SHP77 treated with DMSO at 0.1 percent for 48 hours (cell line): ENCODE measurements at regions not wholly inside any gene's neighbourhood (a gene's known extent, or its start where the extent isn't known, plus 50 kb on each side); places are given as distances from the start of the nearest gene placed in this dataset.

Experiments
- DNase-seq: peaks from one replicate; lab custom pipeline; 2025; lab: John Stamatoyannopoulos, UW

DNA sequence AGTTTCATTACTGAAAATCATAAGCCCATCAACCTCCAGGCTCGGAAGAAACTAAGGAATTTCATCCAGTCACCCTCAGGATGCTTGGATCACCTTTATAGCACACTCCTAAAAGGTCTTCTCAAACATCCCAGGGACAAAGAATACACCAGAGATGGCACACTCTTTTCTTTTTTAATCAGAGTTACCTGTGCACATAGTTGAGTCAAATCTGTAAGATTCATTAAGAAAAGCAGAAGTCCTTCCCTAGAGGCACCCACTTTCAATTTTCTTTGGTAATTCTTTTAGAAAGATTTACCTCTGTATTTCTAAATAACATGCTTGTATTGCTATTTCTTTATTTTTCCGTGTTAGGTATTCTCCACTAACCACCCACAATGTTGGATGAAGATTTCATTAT lies 50.6 kb upstream of the IL6 start:
- no peak for DNase-seq

DNA sequence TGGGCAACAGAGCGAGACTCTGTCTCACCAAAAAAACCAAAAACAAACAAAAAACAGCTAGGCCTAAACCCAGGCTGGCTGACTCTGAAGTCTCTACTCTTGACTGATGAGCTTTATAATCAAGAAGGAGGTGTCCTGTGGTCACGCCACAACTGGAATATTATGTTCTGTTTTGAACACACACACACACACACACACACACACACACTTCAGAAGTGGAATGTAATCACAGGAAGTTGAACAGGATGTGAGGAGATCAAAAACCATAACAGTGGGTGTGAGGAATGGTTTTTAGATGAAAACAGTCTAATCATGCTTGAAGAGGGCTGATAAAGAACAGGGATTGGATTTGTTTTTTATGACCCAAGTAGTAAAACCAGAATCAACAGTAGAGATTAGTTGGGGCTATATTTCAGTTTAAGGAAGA lies 51.1 kb upstream of the IL6 start:
- DNase-seq, result no peak

GRCh38 chr7:22675421-22675820 lies 51.6 kb upstream of the IL6 start:
- DNase-seq, result no peak

DNA sequence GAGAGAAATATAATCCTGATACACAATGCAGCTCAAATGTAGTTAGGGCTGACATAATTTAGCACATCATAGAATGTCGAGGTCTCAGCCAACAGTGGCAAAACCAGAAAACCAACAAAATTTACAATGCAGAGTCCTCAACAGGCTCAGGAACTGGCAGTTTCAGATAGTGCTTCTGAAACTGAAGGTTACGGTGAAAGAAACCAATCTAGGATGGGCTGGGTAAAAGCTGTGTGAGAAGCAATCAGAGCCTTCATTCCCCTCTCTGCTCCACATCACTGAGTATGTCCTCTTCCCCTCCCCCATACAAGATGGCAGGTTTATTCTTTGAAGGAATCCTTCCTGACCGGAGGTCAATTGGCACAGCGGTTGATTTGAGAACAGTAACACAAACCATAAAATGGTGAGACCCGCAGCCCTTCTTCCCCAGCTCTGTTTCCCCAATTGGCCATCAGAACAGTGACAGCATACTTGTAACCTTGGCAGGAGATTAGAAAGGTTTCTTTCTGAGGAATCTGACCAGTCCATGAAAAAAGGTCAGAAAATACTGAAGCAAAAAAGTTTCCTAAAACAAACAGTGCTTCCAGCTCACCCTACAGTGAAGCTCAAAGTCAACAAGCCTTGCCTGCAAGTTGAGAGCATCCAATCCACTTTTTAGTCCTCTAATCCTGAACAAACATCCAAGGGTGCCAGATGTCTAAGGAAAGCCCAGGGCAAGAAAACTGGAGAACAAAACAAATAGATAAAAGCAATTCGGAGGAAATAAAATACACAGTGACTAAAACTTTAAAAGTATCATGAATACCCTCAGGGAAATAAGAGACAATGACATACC lies 53.9 kb upstream of the IL6 start:
- no peak for DNase-seq

DNA sequence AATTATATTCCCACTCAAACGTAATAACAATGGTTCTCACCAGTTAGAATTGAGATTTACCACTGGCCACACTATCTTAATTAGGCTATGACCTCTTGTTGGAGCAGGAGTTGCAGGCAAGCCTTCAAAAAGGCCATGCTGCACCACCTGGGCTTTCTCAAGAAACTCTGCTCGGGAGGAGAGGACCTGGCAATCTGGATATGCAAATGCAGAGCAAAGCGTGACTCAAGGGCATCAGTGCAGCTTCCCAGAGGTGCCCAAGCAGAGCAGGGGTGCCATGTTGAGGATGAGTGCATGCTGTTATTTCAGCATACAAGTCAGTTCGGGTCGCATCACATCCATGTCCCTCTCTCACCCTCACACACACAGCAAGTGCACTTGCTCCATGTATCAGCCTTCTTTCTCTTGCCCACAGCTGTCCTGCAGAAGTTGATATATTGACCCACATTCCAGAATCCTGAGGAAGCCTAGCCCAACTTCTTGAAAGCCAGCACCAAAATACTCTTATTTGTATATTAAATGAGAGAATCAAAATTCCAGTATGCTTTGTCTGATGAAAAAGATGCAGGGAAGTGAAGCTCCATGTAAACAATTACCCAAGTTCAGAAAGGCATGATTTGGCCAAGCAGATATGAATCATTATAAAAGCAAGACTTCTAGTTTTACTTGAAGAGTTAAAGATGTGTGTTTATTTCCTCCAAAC lies 55.7 kb upstream of the IL6 start:
- no peak for DNase-seq

DNA sequence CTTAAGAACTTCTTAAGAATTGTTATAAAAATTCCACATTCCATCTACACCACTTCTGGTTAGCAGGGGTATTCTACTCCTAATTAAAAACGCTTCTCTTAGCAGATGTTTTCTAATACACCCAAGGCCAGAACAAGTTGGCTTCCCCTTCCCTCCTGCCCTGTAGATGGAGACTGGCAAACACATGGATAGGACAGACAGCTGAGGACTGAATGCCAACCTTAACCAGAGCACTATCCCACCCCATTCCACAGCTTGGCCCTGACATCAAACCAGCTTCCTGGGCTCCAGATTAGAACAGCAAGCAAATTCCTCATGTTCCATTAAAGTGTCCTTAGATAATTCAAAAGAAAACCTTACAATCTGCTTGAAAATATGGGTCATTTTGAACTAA lies 56.6 kb upstream of the IL6 start:
- DNase-seq, result no peak

DNA sequence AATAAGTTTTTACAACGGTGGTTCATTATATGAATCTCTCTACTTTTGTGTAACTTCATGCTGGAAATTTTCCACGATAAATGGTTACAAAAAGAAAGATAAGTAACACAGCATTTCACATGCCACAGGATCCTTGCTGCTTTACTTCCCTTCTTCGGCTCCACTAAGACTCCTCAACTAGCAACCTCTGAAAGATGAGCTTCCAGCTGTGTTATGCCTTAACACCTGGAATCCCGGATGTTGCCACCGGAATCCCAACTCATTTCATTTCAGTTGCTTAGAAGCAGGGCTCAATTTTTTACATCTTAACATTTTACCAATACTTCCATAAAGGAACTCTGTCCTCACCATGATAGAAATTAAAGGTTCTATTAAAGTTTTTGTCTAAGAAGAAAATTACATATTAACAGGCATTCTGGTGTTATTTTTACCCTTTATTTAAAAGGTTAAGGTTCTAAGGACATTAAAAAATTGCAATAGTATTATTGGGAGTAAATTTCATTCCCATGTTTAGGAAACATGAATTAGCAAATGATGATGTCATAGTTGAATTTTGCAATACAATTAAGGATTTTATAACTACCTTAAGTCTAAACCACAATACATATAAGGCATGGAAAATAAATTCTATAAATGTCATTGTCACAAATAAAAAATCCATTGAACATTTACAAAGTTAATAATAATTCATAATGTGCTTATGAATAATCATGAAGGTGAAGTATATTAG lies 57.1 kb upstream of the IL6 start:
- DNase-seq, result no peak

DNA sequence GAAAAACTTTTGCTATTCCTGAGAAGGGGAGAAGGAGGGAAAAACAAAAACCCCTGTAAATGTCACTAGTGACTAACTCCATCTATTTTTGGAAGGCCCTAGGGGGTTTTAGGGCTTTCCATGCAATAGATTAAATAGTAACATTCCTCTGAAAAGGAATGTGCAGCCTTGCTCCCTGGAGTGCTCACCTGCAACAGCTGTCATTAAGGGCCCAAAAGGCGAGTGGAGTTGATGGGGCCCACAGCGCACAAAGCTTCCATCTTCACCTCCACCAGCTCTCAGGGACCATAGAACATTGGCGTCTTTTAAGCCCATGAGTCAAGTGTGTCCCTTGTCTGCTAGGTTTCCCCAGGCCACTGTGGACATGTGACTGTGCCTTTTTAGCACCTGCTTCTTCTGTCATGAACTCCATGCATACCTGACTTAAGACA lies 58.0 kb upstream of the IL6 start:
- DNase-seq, result no peak

- DNase-seq, result no peak
These were observed 59.3 kb upstream of the IL6 start for GRCh38 chr7:22667562-22668239.

- no peak for DNase-seq
These were observed 59.8 kb upstream of the IL6 start for GRCh38 chr7:22667187-22667561.

DNA sequence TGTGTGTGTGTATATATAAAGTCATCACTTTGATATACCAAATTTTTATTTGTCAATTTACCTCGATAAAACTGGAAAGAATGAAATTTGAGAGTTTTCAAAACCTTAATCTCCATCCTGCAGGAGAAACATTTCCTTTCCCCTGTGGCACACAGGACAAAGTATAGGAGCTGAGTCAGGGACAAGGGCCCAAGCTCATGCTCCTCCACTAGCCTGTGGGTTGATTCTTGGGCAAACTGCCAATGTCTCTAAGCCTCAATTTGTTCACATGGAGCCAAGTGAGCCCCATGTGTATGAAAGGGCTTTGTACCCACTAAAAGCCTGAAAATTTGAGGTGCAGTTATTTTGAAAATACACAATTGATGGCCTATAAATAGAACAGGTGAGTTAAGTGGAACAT lies 60.3 kb upstream of the IL6 start:
- DNase-seq, result no peak

GRCh38 chr7:22665923-22666322 lies 61.1 kb upstream of the IL6 start:
- DNase-seq, result no peak

GRCh38 chr7:22664988-22665798 lies 61.8 kb upstream of the IL6 start:
- no peak for DNase-seq

DNA sequence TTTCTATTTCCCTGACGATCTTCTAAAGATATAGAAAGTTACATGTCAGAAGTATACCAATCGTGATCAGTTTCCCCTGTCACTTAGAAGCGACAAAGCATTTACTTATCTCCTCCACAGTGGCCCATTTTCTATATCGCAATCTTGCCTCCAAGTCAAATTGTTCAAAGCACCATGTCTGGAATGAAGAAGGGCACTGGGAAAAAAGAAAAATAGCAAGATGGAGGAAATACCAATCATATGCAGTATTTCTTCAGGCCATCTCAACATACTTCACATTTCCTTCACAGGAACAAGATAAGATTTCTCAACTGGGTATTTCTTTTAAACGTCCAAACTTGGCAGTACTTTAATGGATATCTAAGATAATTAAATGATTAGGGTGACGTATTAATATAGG lies 63.3 kb upstream of the IL6 start:
- DNase-seq, result no peak

- no peak for DNase-seq
These were observed 63.7 kb upstream of the IL6 start for GRCh38 chr7:22663357-22663718.

DNA sequence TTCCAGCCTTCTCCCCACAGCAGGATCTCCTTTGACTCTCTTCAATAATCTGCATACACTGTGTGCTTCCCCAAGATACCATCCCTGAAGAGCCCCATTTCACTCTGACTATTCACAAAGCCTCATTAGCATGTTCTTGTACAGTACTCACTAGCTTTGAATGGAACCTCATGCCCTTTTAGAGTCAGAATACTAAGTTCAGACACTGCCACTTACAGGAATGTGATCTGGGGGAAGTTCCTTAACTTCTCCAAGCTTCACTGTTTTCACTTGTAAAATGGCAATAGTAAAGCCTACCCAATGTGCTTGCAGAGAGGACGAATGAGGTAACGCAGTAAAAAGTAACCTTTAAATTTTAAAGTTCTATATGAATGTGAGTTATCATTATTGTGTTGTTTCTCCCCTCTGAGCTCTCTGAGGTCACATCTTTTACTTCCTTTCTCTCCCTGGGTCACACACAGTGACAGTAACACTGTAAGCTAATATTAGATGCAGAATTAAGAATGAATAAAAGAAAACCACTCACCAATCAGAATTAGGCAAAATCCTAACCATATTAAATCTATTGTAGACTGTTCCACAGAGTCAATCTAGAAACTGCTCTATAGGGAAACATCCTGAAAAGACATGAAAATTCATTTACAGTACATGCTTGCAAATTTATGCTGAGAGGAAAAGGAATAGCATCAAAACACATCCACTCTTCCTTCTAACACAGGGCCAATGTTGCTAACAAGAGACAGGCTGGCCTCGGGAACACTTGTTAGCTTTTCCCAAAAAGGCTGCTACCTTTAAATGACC lies 64.2 kb upstream of the IL6 start:
- no peak for DNase-seq

DNA sequence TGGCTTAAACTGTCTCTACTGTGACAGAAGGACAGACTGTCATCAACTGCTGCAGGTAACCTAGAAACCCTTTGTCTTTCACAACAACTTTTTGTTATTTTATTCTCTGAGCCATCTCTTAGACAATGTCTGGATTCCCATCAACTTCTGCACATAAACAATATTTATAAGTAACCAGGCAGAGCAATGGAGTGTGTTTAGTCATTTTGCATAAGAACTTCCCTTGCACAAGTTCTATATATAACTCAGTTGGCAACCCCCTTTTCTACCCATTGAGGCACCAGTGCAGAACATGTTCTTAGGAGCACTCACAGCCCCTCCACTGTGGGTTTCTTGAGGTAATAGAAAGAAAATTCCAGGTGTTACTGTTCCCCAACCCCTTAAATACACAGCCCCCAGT lies 65.0 kb upstream of the IL6 start:
- DNase-seq, result no peak

GRCh38 chr7:22660732-22661131 lies 66.3 kb upstream of the IL6 start:
- no peak for DNase-seq

DNA sequence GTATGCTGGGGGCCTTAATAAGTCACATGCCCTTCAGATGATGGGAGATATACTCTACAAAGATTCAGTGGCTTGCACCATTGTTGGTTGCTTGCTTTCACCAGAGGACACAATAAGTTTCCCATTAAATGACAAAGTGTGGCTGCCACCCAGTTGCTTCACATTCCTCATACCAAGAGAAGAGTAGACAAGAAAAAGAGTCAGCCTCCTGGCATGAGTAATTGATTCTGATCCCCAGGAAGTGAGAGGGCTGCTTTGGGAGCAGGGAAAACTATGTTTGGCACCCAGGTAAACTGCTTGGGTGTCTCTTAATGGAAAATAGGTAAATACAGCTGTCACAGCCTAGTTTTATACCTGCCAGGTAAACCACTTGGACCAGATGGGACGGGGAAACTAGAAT lies 66.7 kb upstream of the IL6 start:
- DNase-seq, result no peak

DNA sequence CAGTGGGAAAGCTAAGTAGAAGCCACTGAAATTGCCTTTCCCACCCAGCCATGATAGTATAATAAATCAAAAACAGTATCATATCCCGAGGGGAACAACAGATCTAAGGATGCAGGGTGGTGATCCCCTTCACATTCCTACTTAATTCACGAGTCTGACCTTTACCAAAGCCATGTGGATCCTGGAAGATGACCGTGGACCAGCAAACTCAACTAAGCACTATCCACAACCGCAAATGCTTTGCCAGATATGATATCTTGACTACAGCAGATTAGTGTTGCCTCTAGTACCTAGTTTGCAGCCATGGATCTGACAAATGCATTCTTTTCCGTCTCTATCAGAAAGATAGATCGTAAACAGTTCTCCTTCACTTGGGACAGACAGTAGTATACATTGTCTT lies 67.3 kb upstream of the IL6 start:
- DNase-seq, result no peak

DNA sequence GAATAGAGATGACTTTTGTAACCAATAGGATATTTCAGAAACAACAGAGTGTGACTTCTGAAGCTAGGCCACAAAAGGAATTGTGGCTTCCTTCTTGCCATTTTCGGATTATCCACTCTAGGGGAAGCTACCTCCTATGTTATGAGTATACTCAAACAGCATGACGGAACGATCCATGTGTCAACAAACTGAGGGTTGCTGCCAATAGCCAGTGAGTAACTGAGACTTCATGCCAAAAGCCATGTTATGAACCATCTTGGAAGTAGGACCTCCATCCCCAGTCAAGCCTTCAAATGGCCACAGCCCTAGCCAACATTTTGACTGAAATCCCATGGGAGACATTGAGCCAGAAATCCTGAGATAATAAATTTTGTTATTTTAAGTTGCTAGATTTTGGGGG lies 69.0 kb upstream of the IL6 start:
- DNase-seq, result no peak
